NCI-H524 (cell line): ENCODE measurements at regions not wholly inside any gene's neighbourhood (a gene's known extent, or its start where the extent isn't known, plus 50 kb on each side); places are given as distances from the start of the nearest gene placed in this dataset.

Source experiments
- DNase-seq, 2 experiments: peaks; one replicate each; lab custom pipeline; 2025; lab: John Stamatoyannopoulos, UW

- DNase-seq: no peak
These were observed 148.9 kb downstream of the MAFB start for GRCh38 chr20:40540166-40540565.

- DNase-seq: no peak
These were observed 150.9 kb downstream of the MAFB start for GRCh38 chr20:40538131-40538530.

GRCh38 chr20:40536808-40537207, 152.2 kb downstream of the MAFB start:
- no peak for DNase-seq

GRCh38 chr20:40535816-40536215, 153.2 kb downstream of the MAFB start:
- no peak for DNase-seq

GRCh38 chr20:40532103-40532502, 156.9 kb downstream of the MAFB start:
- DNase-seq: peak in 1 of 2 experiments; percentile 12

GRCh38 chr20:40525351-40525750, 163.7 kb downstream of the MAFB start:
- no peak for DNase-seq

GRCh38 chr20:40524071-40524470, 165.0 kb downstream of the MAFB start:
- DNase-seq: no peak

GRCh38 chr20:40522405-40522804, 166.6 kb downstream of the MAFB start:
- DNase-seq: no peak

GRCh38 chr20:40521962-40522361, 167.1 kb downstream of the MAFB start:
- DNase-seq: no peak

- DNase-seq: no peak
These were observed 169.1 kb downstream of the MAFB start for GRCh38 chr20:40519918-40520317.

GRCh38 chr20:40512994-40513393, 176.0 kb downstream of the MAFB start:
- DNase-seq: no peak

GRCh38 chr20:40512591-40512990, 176.4 kb downstream of the MAFB start:
- DNase-seq: no peak

- no peak for DNase-seq
These were observed 177.6 kb downstream of the MAFB start for GRCh38 chr20:40511478-40511877.

- no peak for DNase-seq
These were observed 178.4 kb downstream of the MAFB start for GRCh38 chr20:40510622-40511021.

GRCh38 chr20:40508821-40509220, 180.2 kb downstream of the MAFB start:
- no peak for DNase-seq

GRCh38 chr20:40506537-40506939, 182.5 kb downstream of the MAFB start:
- no peak for DNase-seq

GRCh38 chr20:40503119-40503518, 185.9 kb downstream of the MAFB start:
- DNase-seq: no peak

- DNase-seq: no peak
These were observed 186.5 kb downstream of the MAFB start for GRCh38 chr20:40502576-40502975.

GRCh38 chr20:40499391-40499790, 189.6 kb downstream of the MAFB start:
- DNase-seq: no peak

- no peak for DNase-seq
These were observed 190.9 kb downstream of the MAFB start for GRCh38 chr20:40497899-40498691.

- DNase-seq: no peak
These were observed 193.1 kb downstream of the MAFB start for GRCh38 chr20:40495956-40496355.

- DNase-seq: no peak
These were observed 194.8 kb downstream of the MAFB start for GRCh38 chr20:40494248-40494647.

GRCh38 chr20:40493549-40493948, 195.5 kb downstream of the MAFB start:
- DNase-seq: no peak

GRCh38 chr20:40493071-40493470, 196.0 kb downstream of the MAFB start:
- no peak for DNase-seq
